HG03432 (cell line): ENCODE measurements at regions not wholly inside any gene's neighbourhood (a gene's known extent, or its start where the extent isn't known, plus 50 kb on each side); places are given as distances from the start of the nearest gene placed in this dataset.

Experiments used
- ATAC-seq: cut with Tn5 transposase; IDR thresholded peaks from one replicate; pipeline ENCODE4 v1.9.1; 2021; ENCODE audit warnings: mild to moderate bottlenecking, moderate library complexity; ENCODE audit not compliant: unreplicated experiment

DNA sequence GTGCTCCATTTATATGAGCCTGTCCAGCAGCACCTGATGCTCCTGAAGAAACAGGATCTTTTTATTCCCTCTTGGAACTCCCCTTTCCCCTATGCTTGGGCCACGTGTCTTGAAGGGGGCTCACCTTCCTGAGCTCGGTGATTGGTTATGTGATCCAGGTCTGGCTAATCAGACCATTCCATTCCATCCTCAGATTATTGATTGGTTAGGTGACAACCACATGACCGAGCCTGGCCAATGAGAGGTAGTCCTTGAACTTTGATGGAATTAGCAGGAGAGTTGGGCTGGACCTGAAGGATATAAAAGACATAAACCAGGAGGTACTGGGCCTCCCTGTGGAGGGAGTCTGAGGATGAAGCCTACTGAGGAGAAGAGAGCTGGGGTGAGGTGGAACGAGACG is 216.6 kb upstream of the LHX5 start:
- ATAC-seq, result no peak

DNA sequence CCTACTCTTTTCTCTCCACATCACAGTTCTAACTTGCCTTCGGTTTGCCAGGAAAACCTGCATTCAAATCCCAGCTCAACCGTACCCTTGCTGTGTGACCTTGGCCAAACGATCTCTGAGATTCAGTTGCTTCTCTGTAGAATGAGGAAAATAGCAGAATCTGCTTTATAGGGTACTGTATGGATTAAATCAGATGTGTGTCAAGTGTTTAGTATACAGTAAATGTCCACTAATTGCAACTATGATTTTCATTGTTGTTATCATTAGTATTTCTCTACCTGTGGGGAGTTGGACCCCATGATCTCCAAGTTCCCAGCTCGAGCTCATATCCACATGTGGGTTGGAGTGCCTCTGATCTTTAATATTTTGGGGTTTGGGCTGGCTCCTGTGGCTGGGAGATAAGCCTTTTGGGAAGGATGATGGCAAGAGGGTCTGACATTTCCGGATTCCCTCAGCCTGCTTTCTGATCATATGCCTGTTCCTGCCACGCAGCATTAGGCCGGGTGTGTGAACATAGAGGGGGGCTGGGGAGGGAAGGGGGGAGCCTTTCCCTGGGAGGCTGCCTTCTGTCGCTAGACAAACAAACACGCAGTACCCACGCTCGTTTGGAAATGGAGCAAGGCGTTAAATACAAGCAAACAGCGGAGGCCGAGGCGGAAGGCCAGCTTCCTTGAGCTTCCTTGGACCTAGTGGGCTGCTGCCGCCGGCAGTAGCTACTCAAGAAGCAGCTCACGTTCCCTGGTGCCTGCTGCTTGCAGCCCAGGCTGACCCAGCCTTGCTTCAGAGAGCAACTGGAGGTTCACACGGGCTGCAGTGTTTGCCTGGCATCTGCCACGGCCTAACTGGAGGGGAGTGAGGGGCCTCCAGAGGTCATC is 213.5 kb upstream of the LHX5 start:
- ATAC-seq, result no peak

DNA sequence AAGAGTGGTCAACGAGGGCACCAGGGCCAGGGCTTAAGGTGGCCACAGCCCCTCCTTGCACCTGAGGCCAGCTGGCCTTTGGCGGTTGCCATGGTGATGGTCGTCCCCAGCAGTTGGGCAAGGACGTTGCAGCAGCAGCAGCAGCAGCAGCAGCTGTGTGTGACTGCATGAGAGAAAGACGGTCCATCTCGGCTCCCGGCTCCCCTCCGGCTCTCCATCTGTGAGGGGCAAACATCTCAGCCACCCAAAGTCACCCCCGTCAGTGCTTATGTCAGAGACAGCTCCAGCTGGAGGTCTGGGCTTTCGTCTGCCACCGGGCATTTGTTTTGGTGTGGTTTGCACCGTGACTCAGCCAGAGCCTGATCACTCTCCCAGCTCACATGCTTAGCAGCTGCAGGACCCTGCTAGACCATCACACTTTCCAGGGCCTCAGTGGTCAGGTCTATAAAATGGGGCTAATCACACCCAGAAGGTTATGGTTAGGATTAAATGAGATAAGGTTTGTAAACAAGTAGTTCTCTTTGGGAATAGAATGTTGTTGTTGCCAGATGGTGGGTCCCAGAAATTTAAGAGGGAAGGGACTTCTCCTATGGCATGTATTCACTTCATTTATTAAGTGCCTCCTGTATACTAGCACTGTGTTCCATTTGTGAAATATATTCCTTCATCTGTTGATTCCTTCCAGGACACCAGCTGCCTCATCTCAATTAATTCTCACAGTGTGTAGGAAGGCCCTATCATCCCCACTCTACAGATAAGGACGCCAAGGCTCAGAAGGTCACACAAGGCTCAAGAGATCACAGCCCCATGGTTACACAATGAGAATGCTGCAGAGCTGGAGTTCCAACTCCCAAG is 212.6 kb upstream of the LHX5 start:
- no peak for ATAC-seq

DNA sequence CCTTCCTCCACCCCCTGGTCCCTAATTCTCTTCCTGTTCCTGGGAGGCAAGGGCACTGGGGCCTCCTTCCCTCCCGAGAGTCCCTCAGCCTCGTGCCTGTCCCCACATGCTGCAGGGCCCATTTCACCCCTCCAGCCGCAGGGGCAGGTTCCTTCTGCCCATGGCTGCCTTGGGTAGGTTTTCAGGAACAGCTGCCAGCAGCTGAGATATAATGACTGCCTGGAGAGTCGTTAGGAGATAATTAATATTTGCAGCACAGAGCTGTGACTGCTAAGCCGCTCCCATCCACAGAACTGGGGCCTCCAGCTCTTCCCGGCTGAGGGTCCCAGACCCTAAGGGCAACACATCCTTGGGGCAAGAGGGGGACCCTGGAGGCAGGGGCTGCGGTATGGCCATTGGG is 211.9 kb upstream of the LHX5 start:
- no peak for ATAC-seq

DNA sequence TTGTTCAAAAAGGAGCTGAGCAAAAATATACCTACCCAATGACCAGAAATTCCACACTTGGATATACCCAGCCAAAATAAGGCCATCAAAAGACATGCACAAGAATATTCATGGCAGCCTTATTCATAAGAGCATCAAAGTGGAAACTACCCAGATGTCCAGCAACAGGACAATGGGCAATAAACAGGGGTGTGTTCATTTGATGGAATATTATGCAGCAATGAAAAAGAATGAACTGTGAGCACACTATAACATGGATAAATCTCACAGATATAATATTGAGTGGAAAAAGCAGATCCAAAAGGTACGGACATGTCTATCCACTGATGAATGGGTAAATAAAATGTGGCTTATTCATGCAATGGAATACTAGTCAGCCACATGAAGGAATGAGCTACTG is 209.2 kb upstream of the LHX5 start:
- ATAC-seq, result no peak

DNA sequence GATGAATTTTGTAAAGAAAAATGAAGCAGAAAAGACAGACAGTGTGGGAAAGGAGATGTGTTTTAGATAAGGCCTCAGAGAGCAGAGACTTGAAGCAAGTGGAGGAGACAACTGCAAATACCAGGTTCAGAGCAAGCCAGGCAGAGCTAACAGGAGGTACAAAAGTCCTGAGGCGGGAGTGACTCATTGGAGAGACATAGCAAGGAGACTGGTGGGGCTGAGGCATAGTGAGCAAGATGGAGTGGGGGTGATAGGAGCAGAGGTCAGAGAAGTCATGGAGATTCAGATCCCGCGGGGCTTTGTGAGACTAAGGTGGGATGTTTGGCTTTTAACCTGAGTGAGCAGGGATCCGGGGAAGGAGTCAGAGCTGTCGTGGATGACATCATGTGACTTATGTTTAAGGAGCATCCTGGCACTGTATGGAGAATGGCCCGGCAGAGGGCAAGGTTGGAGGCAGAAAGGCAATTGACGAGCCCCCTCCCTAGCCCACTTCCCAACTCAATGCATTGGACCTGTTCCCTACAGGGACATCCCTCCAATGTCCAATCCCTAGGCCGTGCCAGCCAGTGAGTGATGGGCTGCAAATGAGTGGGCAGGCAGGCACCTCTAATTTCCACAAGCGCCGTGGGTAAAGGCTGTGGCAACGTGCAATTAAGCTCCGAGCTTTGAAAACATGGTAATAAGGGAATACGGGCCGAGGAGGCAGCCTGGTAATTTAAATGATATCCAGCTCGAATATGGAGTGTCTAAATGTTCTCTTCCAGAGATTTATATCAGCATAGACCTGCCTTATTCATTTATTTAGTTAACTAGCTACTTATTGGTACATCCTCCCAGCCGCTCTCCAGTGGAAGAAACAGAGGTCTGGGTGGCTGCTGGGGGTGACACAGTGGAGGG is 206.8 kb upstream of the LHX5 start:
- no peak for ATAC-seq

DNA sequence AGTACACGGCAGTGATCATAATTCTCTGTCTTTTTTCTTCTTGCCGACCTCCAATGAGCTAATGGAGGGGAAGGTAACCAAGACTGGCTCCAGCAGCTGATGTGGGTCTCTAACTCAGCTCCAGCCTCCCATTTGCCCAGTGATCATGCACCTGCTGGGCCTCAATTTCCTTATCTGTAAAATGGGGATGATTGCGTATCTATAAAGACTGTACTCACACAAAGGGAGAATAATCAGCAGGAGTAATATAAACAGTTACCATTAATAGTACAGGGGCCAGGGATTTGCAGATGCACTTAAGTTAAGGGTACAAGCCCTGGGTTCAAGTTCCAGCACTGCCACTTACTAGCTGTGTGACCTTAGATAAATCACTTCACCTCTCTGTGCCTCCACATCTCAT is 204.9 kb upstream of the LHX5 start:
- no peak for ATAC-seq

DNA sequence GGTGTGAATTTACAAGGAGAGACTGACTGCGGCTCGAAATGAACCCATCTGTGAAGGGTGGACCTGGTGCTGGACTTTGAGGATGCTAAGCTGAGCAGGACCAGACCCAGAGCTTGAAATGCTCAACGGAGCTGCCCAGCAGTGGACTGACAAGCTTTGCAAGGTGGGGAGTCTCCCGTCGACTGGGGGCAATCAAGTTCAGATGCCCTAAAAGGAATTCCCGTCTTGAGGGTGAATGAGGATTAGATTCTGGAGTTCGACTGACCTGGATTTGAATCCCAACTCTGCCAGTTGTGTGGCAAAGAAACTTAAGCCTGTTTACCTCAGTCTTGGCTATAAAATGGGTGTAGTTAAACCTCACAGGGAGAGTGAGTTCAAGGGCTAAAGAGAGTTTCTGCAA is 204.4 kb upstream of the LHX5 start:
- no peak for ATAC-seq

DNA sequence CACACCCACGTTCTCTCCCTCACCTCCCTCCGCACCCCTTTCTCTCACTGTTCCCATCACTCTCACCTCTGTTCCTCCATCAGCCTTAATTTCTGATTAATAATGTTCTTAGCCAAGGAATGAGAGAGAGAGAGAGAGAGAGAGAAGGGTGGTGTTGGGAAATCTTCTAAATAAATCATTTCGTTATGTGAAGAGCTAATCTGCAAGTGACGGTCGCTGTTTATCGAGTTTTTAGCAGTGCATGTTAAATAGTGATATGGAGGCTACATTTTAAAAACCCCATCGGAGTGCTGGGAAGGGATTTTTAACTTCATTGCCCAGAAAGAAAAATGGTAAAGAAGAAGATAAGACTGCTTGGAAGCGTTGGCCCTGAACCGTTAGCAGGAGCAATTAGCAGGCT is 203.3 kb upstream of the LHX5 start:
- ATAC-seq, result no peak

DNA sequence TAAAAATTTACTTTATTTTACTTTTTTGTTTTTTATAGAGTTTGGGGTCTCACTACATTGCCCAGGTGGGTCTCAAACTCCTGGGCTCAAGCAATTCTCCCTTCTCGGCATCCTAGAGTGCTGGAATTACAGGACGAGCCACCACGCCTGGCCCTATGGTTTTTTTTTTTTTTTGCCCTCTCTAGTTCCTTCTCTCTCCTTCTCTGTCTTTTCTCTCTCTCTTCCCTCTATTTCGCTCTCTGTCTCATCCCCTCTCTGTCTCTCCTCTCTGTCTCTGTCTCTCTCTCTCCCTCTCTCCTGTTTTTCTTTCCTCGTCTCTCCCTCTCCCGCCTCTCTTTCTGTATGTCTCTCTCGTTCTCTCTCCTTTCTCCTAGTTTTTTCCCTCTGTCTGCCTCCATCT is 202.6 kb upstream of the LHX5 start:
- no peak for ATAC-seq

DNA sequence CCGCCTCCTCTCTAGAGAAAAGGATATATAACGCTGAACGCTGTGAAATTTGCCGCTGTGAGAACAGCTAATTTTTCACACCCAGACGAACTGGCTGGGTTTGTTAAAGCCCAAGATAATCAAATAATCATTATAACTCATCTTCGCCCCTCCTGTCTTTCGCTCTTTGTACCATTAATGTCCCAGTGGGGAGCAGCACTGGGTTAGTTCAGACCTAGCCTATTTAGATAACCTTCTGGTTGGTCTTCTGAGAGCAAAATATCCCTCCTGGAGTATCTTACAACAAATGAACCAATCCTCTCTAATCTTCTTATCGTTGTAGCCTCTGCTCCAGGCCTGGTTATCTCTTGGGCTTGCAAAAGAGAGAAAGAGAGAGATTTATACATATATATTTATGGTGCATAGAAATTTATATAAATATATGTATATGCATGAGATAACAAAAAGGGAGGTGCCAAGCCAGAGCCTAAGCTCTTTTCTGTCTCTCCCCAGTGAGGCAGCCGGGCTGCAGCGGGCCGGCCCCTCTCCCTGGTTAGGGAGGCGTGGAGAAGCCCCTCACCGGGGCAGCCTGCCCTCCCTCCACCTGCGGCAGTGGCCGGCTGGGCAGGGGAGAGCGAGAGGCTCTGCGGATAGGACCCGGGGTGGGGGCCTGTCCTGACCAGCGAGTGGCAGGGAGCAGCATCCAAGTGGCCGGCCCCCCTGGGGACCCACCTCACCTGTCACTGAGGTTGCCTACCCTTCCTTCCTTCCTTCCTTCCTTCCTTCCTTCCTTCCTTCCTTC is 202.0 kb upstream of the LHX5 start:
- no peak for ATAC-seq

DNA sequence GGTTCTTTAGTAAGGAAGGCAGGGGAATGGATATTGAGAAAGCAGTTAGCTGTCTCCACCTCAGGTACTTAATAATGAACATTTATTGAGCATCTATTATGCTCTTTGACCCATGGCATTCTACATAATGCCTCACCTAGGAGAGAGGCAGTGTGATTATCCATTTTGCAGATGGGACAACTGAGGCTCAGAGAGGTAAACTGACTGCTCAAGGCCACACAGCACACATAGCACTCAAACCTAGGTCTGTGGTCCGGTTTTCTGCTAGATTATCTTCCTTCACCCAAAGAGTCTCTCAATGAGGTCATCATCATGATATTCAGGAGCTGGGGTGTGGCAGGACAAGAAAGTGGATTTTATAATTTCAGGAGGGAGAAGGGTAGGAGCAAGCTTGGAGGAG is 199.1 kb upstream of the LHX5 start:
- no peak for ATAC-seq

DNA sequence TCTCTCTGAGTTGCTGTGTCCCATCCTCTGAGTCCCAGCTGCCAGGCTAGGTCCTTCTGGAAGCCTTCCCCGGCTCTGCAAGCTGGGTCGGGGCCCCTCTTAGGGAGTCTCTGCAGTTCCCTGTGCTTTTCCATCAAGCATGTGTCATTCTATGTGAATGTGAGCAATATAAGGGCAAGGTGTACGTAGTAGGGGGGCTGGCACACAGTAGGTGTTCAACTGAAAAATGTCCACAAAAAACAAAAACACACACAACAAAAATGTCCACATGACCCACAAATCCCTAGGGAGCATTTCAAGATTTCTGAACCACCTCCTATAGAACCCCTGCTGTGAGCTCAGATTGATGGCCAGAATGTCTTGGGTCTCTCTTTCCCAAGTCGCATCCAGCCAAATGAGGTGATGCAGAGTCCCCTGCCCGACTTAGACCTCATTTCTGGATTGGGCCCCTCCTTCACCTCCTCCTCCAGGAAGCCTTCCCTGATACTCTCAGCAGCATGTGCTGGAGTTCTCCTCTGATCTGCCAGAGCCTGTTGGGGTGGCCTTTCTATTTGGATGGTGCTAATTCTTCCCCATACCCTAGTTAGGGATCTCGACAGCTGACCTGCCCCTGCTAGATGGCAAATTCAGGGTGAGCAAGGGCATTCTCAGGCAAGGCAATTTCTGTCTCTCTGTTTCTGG is 196.1 kb upstream of the LHX5 start:
- ATAC-seq, result no peak

DNA sequence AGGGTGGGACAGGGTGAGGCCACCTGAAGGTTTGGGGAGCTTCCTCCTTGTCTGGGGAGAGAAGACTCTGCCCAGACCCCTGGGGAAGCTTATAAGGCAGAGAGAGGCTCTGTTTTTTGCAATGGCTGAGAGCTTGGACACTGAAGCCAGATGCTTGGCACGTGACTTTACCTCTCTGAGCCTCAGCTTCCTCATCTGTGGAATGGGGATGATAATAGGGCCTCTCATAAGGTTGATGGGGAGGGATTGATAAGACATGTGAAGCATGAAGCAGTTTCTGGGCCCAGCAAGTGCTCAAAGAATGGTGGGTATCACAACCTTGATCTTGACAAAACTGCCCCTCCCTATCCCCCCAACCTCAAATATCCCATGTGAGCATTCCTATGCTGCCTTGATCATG is 195.4 kb upstream of the LHX5 start:
- no peak for ATAC-seq

DNA sequence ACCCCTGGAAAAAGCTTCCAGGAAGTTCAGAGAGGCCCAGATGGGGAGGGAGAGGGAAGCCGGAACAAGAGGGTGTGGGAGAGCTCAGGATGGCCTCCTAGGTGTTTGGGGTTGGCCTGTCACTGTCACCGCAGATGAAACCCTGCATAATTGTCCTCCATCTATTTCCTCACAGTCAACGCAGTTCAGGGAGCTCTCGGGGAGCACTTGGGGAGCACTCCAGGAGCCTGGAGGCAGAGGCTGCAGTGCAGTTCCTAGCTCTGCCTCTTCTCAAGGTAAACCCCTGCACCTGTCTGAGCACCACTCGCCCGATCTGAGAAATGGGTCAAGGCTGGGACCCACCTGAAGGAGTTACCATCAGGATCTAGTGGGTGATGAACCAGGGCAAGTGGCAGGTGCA is 194.6 kb upstream of the LHX5 start:
- ATAC-seq, result no peak

DNA sequence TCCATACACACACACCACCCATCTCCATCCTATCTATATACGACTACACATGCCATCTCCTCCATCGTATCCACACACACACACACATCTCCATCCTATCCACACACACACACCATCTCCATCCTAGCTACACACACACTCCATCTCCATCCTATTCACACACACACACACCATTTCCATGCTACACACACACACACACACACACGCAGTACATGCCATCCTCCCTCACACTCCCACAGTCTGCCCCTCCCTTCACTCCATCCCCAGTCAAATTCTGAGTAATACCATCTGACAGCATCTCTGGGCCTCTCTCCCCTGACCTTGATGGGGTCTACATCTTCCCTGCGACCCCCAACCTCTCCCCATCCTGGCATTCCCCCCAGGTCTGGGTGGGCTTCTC is 193.8 kb upstream of the LHX5 start:
- no peak for ATAC-seq

DNA sequence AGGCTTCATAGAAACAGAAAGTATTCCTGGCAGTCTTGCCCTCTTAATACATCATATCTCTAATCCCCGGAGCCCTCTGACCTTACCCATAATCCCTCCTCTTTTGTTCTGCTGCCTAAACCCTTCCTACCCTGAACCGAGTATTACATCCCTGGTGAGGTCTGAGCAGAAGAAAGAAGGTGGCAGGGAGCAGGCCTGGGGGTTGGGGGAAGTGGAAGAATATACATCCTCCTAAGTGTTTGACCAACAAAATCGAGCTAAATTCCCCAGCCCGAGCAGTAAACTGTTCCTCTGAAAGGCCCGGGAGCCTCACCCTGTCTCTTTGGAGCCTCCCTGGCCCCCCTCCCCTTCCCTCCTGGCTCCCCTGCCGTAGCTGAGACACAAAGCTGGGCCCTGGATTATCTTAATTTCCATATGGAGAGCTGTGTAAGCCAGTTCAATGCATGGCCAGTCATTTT is 192.6 kb upstream of the LHX5 start:
- ATAC-seq, result no peak

DNA sequence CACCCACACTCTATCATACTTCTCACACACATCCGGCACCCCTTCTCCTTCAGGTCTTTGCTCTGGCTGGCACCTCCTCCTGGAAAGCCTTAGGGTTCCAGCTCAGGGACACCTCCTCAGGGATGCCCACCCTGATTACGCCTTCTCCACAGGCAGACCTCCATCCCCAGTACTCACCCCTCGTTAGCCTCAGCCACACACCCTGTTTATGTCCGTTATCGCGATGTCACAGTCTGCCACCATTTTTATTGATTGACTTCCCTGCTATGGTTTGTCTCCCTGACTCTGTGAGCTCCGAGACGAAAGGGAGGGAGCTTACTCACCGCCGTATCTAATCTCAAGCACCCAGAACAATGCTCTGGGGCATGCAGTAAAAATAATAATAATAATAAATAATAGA is 191.7 kb upstream of the LHX5 start:
- no peak for ATAC-seq

DNA sequence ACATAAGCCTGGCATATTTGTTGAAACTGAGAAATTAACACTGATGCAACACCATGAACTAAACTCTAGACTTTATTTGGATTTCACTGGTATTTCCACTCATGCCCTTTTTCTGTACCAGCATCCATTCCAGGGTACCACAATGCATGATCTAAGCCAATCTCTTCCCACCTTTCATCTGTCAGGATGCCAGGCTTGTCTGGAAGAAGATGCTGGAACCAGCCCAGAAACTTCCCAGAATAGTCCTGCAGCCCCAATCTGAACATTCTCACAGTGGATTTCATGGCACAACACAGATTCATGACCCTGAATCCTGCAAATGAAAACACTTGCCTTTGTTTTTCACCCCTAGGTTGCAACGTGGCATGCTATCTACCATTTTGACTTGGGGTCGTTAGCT is 189.3 kb upstream of the LHX5 start:
- ATAC-seq, result no peak

DNA sequence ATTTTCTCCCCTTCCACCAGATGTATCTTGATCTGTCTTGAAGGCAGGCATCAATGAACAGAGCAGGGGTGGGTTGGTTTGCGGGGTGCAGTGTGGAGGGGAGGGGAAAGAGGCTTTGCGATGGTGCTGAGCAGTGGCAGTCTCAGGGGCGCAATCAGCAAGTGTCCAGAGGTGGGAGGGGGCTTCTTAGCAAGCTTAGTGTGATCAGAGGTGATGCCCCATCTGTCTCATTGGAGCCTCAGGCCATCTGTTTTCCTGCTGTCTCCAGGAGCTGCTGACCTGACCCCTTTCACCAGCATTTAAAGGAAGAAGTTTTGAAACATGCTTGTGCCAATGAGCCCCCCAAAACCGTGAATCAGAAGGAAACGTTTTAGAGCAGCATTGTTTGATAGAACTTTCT is 187.7 kb upstream of the LHX5 start:
- ATAC-seq, result no peak
